Stimulated activated CD8-positive, alpha-beta memory T cell treated with anti-CD3 and anti-CD28 coated beads, Interleukin-7, amount 100 ng/mL, for 48 hours (primary cell): ENCODE measurements at regions not wholly inside any gene's neighbourhood (a gene's known extent, or its start where the extent isn't known, plus 50 kb on each side); places are given as distances from the start of the nearest gene placed in this dataset.

Source experiments
- DNase-seq, 2 donors: peaks; one replicate each; pipeline ENCODE4 v3.0.0-alpha.2; 2020; ENCODE audit warnings: low read depth in 1 of 2; ENCODE audit errors: extremely low read depth in 1 of 2

- no peak for DNase-seq
Measured at GRCh38 chr2:45153121-45153520, 143.9 kb upstream of the SIX2 start.

- no peak for DNase-seq
Measured at GRCh38 chr2:45152691-45153090, 143.4 kb upstream of the SIX2 start.

DNA sequence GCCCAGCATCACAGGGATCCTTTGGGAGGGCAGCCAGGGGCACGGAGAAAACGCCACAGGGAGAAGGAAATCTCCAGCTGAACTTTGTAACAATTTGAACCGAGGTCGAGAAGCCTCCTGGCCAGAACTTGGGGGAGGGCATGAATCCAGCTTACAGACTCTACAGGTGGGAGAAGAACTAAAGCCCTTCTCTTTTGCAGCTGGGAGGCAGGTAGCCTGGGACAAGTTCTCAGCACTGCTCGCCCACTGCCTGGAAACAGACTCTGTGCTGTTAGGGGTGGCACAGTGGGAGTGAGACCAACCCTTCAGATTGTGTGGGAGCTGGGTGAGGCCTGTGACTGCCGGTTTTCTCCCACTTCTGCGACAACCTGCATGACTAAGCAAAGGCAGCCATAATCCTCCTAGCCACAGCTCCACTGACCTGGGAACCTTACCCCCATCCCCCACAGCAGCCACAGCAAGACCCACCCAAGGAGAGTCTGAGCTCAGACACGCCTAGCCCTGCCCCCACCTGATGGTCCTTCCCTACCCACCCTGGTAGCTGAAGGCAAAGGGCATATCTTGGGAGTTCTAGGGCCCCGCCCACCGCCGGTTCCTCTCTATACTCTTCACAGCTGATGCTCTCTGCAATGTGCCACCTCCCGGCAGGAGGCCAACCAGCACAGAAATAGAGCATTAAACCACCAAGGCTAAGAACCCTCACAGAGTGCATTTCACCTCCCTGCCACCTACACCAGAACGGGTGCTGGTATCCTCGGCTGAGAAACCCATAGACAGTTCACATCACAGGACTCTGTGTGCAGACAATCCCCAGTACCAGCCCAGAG is 136.0 kb upstream of the SIX2 start:
- DNase-seq: no peak

DNA sequence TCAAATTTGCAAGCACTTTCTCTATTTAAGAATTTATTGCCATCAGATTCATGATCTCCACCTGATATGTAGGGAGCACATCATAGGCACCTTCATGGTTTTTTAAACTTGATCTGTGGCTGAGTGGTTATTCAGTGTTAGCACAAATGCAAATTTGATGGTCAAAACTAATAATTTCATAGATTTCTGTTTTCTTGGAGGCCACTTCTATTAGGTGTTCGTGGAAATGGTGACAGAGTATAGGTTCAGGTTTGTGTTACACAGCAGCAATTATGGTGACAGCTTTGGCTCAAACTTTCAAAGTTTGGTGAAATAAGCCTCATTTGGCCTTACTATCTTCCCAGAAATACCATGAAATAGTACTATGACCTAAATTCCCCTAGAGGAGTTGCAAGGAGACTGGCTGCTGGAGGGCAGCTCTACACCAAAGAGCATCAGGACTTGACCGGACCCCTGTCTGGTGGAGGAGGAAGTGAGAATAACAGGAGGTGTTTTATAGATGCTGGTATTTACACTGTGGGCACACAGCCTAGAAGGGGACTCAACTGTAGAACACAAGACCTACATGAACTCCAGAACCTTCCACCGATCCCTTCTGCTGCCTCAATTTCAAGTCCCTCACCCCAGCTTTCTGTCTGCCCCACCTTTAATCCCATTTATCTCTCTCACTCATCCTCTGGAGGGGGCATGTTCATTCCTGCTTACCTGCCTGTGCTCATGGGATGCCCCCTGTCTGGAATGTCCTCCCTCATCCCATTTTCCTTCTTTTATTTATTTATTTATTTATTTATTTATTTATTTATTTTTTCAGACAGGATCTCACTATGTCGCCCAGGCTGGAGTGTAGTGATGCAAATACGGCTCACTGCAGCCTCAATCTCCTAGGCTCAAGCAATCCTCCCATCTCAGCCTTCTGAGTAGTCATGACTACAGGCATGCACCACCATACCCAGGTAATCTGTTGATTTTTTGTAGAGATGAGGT is 132.9 kb upstream of the SIX2 start:
- DNase-seq: no peak

GRCh38 chr2:45140675-45141074 is 131.4 kb upstream of the SIX2 start:
- DNase-seq: no peak

- no peak for DNase-seq
Measured at GRCh38 chr2:45138904-45139303, 129.7 kb upstream of the SIX2 start.

- no peak for DNase-seq
Measured at GRCh38 chr2:45137966-45138695, 128.9 kb upstream of the SIX2 start.

- no peak for DNase-seq
Measured at GRCh38 chr2:45134726-45135125, 125.5 kb upstream of the SIX2 start.

DNA sequence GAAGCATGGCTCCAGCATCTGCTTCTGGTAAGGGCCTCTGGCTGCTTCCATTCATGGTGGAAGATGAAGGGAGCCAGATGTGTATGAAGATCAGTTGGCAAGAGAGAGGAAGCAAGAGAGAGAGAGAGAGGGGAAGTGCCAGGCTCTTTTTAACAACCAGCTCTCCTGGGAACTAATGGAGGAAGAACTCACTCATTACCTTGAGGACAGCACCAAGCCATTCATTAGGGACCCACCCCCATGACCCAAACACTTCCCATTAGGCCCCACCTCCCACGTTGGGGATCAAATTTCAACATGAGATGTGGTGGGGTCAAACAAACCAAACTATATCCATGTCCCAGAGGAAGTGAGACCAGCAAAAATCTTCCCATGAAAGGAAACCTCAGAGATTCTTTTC is 124.8 kb upstream of the SIX2 start:
- no peak for DNase-seq

DNA sequence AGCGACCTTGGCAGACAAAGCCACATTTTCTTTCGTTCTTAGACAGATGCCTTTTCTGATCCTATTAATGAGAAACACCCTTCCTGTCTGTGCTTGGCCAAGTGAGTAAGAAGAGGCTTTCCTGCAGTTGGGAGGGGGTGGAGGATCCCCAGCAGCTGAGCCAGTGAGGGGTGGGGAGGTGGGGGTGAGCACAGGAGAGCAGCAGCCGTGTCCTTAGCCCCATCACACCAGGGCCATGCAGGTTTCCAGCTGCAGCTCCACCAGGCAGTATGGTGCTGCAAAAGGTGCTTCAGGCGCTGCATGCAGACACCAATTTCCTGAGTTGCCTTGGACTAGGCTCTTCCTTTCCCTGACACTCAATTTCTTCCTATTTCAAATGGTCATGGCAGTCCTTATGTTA is 123.3 kb upstream of the SIX2 start:
- DNase-seq: no peak

- DNase-seq: no peak
Measured at GRCh38 chr2:45131587-45131986, 122.3 kb upstream of the SIX2 start.

- DNase-seq: no peak
Measured at GRCh38 chr2:45130736-45131135, 121.5 kb upstream of the SIX2 start.

DNA sequence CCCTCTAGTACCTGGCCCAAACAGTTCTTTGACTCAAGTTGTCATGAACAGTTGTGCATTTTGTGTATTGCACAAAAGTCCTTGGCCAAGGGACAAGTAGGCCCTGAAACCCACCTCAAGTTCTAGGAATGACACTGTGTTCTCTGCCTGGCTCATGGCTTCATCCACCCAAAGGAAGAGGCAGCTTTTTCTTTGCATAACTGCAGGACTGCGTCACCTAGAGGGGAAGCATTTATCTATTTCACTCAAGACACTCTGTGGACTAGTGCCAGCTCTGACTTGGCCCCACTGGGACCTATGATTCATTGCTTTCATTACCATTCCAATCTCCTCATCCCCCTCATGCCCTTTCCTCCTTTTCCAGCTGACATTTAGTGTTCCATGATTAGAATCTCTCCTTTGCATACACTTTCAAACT is 119.3 kb upstream of the SIX2 start:
- no peak for DNase-seq

GRCh38 chr2:45127891-45128290 is 118.6 kb upstream of the SIX2 start:
- DNase-seq: no peak

- no peak for DNase-seq
Measured at GRCh38 chr2:45127321-45127720, 118.1 kb upstream of the SIX2 start.

DNA sequence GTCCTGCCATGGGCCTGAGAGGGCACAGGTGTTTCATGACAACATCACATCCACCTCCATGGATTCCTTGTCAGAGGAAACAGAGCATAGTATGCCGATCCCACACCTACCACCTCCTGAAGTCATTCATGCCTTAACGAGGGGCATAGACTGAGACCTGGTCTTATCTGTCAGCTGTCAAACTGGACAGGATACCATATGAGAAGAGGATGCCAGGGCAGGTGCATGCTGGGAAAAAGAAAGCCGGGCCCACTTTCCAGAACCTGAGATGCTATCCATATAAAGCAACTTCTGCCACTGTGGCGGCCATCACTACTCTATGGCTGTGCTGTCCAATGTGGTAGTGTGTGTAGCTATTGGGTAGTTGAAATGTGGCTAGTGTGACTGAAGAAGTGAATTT is 116.0 kb upstream of the SIX2 start:
- DNase-seq: no peak

- DNase-seq: no peak
Measured at GRCh38 chr2:45124456-45124855, 115.2 kb upstream of the SIX2 start.

DNA sequence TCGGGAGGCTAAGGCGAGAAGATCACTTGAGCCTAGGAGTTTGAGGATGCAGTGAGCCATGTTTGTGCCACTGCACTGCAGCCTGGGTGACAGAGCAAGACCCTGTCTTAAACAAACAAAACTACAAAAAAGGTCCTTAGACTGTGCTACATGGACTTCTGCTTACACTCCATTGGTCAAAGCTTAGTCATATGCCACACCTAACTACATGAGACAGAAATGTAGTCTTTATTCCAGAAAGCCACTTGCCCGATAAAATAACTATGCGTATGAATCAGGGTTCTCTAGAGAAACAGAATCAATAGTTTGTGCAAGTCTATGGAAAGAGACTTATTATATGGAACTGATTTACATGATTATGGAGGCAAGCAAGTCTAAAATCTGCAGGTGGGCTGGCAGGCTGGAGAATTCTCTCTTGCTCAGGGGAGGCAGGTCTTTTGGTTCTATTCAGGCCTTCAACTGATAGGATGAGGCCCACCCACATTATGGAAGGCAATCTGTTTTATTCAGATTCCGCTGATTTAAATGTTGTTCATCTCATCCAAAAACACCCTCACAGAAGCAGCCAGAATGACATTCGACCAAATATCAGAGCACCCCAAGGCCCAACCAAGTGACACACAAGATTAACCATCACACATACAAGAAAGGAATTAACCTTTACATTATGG is 114.4 kb upstream of the SIX2 start:
- DNase-seq: no peak

DNA sequence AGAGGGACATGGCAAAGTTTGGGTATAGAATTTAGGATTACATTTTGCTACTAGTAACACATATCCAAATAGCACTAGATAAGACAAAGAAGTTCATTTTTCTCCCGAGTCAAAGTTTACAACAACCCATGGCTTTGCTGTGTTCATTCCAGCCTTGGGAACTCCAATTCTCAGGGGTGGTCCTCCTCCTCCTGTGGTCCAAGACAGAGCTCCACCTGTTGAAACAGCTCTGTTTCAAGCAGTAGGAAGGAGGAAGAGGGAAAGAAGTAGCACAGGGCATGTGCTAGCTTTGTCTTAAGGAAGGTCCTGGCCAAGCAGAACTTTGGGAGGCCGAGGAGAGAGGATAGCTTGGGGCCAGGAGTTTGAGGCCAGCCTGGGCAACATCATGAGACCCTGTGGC is 113.8 kb upstream of the SIX2 start:
- DNase-seq: no peak

GRCh38 chr2:45121236-45121927 is 112.1 kb upstream of the SIX2 start:
- no peak for DNase-seq
